Thymus (tissue), 11 donors: ENCODE measurements at regions not wholly inside any gene's neighbourhood (a gene's known extent, or its start where the extent isn't known, plus 50 kb on each side); places are given as distances from the start of the nearest gene placed in this dataset.

Experiments used
- DNase-seq, 9 donors: peaks; one replicate each; pipeline ENCODE4 v3.0.0-alpha.2; 2013; ENCODE audit warnings: low spot score in 9 of 9, low read depth in 6 of 9, missing footprints in 1 of 9
- H3K27ac ChIP-seq, 2 donors: one replicate each; pipeline ENCODE4 v1.5.1; 2013; ENCODE audit warnings: control low read depth in 1 of 2, low read depth in 1 of 2, low read length in 1 of 2, mild to moderate bottlenecking in 1 of 2, moderate library complexity in 1 of 2
- H3K27me3 ChIP-seq, 2 donors: one replicate each; pipeline ENCODE4 v1.5.1; 2013; ENCODE audit warnings: low read length in 1 of 2; ENCODE audit not compliant: control insufficient read depth in 2 of 2, insufficient read depth in 1 of 2
- H3K36me3 ChIP-seq, 2 donors: one replicate each; pipeline ENCODE4 v1.5.1; 2013; ENCODE audit warnings: low read length in 1 of 2, mild to moderate bottlenecking in 1 of 2, moderate library complexity in 1 of 2; ENCODE audit not compliant: control insufficient read depth in 2 of 2, insufficient read depth in 2 of 2
- H3K4me1 ChIP-seq, 2 donors: one replicate each; pipeline ENCODE4 v1.5.1; 2013; ENCODE audit warnings: low read length in 2 of 2; ENCODE audit not compliant: control insufficient read depth in 2 of 2, insufficient read depth in 2 of 2
- H3K4me3 ChIP-seq, 2 donors: one replicate each; pipeline ENCODE4 v1.5.1; 2013; ENCODE audit warnings: low read length in 2 of 2, control low read depth in 1 of 2, mild to moderate bottlenecking in 1 of 2
- H3K9me3 ChIP-seq, 2 donors: one replicate each; pipeline ENCODE4 v1.5.1; 2013; ENCODE audit warnings: low read length in 1 of 2, mild to moderate bottlenecking in 1 of 2; ENCODE audit not compliant: control insufficient read depth in 2 of 2, insufficient read depth in 1 of 2
- WGBS: extraction: QIAGEN DNeasy Blood & Tissue Kit; methylation state at CpG from one replicate; pipeline ENCODE4 v1.1.7; 2013; 5-methylcytosine and 5-hydroxymethylcytosine counted together
- donor health status: healthy.

GRCh38 chr14:38838979-38839323, 264.1 kb downstream of the SEC23A start:
- 93% methylated on average over 8 of the region's 8 CpGs for WGBS
- H3K9me3 ChIP-seq, result no peaks in the 10 kb centered on the region

GRCh38 chr14:38838049-38838978, 264.7 kb downstream of the SEC23A start:
- DNase-seq, result no peak
- 95% methylated on average over 27 of the region's 27 CpGs for WGBS
- Histone ChIP-seq H3K36me3 (no peaks in the 10 kb centered on the region), H3K27ac (no peak overlapping the region), H3K4me3 (no peak overlapping the region), H3K27me3 (no peaks in the 10 kb centered on the region), H3K4me1 (no peaks in the 10 kb centered on the region), H3K9me3 (no peaks in the 10 kb centered on the region)

More at GRCh38 chr14:38838979-38839323, 264.1 kb downstream of the SEC23A start:
- Histone ChIP-seq H3K27ac (no peak overlapping the region), H3K36me3 (no peaks in the 10 kb centered on the region), H3K27me3 (no peaks in the 10 kb centered on the region), H3K4me3 (no peak overlapping the region), H3K4me1 (no peaks in the 10 kb centered on the region)
- DNase-seq, result no peak

GRCh38 chr14:38837343-38838048, 265.5 kb downstream of the SEC23A start:
- H3K36me3 ChIP-seq, result no peaks in the 10 kb centered on the region
- H3K4me1 ChIP-seq, result no peaks in the 10 kb centered on the region
- H3K27ac ChIP-seq, result no peak overlapping the region
- no peaks in the 10 kb centered on the region for H3K9me3 ChIP-seq
- 93% methylated on average over 17 of the region's 17 CpGs for WGBS
- no peaks in the 10 kb centered on the region for H3K27me3 ChIP-seq
- H3K4me3 ChIP-seq, result no peak overlapping the region
- no peak for DNase-seq

GRCh38 chr14:38836539-38836938, 266.5 kb downstream of the SEC23A start:
- H3K27me3 ChIP-seq, result no peaks in the 10 kb centered on the region
- no peak for DNase-seq
- 97% methylated on average over 7 of the region's 7 CpGs for WGBS
- H3K9me3 ChIP-seq, result no peaks in the 10 kb centered on the region
- no peaks in the 10 kb centered on the region for H3K36me3 ChIP-seq
- no peak overlapping the region for H3K27ac ChIP-seq
- no peak overlapping the region for H3K4me3 ChIP-seq
- no peaks in the 10 kb centered on the region for H3K4me1 ChIP-seq

GRCh38 chr14:38835874-38836273, 267.2 kb downstream of the SEC23A start:
- Histone ChIP-seq H3K9me3 (no peaks in the 10 kb centered on the region), H3K27ac (no peak overlapping the region)
- no peak for DNase-seq

GRCh38 chr14:38828183-38828827, 274.7 kb downstream of the SEC23A start:
- Histone ChIP-seq H3K27me3 (no peaks in the 10 kb centered on the region), H3K4me3 (no peak overlapping the region), H3K36me3 (no peaks in the 10 kb centered on the region), H3K9me3 (no peaks in the 10 kb centered on the region), H3K27ac (no peak overlapping the region), H3K4me1 (no peaks in the 10 kb centered on the region)
- peak in 1 of 9 donors; percentile 15 for DNase-seq
- WGBS, result 60% methylated on average over 5 of the region's 5 CpGs

More at GRCh38 chr14:38835874-38836273, 267.2 kb downstream of the SEC23A start:
- no peaks in the 10 kb centered on the region for H3K27me3 ChIP-seq
- WGBS, result 97% methylated on average over 18 of the region's 18 CpGs
- H3K4me3 ChIP-seq, result no peak overlapping the region
- H3K4me1 ChIP-seq, result no peaks in the 10 kb centered on the region
- no peaks in the 10 kb centered on the region for H3K36me3 ChIP-seq

- Histone ChIP-seq H3K27ac (no peak overlapping the region), H3K4me3 (no peak overlapping the region), H3K27me3 (no peaks in the 10 kb centered on the region), H3K36me3 (no peaks in the 10 kb centered on the region), H3K4me1 (no peaks in the 10 kb centered on the region), H3K9me3 (no peaks in the 10 kb centered on the region)
- 92% methylated on average over 2 of the region's 2 CpGs for WGBS
- DNase-seq, result no peak
Measured at GRCh38 chr14:38824706-38825105, 278.3 kb downstream of the SEC23A start.

GRCh38 chr14:38818555-38818954, 284.5 kb downstream of the SEC23A start:
- Histone ChIP-seq H3K27me3 (no peaks in the 10 kb centered on the region), H3K4me1 (no peaks in the 10 kb centered on the region), H3K9me3 (no peaks in the 10 kb centered on the region), H3K27ac (no peak overlapping the region), H3K36me3 (no peaks in the 10 kb centered on the region), H3K4me3 (no peak overlapping the region)
- WGBS, result 93% methylated on average over 1 of the region's 1 CpG
- DNase-seq, result no peak
